22Rv1 (cell line): ENCODE measurements at regions not wholly inside any gene's neighbourhood (a gene's known extent, or its start where the extent isn't known, plus 50 kb on each side); places are given as distances from the start of the nearest gene placed in this dataset.
A peak's percentile ranks its signal among the peaks of the same experiment; 100 is the strongest.

Source experiments
- H3K27ac ChIP-seq: fragments of 450-650 bp; 2 replicates; pipeline ENCODE4 v1.5.1; 2017
- CTCF ChIP-seq: fragments of 450-650 bp; IDR thresholded peaks from 2 replicates; pipeline ENCODE4 v1.5.1; 2017; ENCODE audit warnings: mild to moderate bottlenecking
- ZFX ChIP-seq: fragments of 450-650 bp; IDR thresholded peaks from 2 replicates; pipeline ENCODE4 v1.6.1; 2017; ENCODE audit warnings: antibody characterized with exemption, borderline replicate concordance

- TF ChIP-seq ZFX (no peak), CTCF (no peak)
- H3K27ac ChIP-seq: no peak overlapping the region
These were observed 321.0 kb upstream of the SOX5 start for GRCh38 chr12:24270464-24270863.

DNA sequence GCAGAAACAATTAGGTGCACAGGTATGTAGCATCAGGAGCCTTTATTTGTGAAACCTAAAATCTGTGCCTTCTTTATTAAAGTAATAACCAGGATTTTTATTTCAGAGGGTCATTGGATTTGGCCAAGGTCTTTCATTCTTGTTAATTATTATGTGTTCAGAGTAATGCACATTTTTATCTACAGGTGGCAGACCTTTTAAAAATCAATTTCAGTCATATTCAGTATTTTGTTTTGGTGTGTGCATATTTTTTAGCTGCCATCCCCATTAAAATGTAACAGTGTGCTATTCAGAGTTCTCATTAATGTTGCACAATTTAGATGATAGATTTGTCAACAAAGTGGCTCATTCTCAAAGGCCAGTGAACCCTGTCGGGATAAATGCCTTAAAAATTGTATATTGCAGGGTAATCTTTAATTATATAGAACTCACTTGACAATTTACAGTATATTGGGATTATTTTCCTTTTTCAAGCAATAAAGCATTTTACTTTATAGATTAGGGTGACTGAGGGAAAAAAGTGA lies 319.3 kb upstream of the SOX5 start:
- TF ChIP-seq CTCF (peak; percentile 52), ZFX (no peak)
- H3K27ac ChIP-seq: no peak overlapping the region

DNA sequence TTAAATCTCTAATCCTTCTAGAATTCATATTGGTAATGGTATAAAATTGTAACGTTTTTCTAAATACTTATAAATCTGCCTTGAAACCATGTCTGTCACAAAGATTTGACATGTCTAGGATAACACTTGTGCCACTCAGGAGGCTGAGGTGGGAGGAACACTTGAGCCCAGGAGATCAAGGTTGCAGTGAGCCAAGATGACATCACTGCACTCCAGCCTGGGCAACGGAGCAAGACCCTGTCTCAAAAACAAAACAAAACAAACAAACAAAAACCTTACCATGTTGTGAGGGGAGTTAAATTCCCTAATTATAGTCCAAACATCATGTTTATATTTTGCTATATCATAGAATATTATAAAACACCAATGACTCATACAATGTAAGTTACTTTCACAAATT lies 317.5 kb upstream of the SOX5 start:
- no peak overlapping the region for H3K27ac ChIP-seq
- TF ChIP-seq CTCF (no peak), ZFX (no peak)

GRCh38 chr12:24256684-24257083 lies 307.2 kb upstream of the SOX5 start:
- TF ChIP-seq ZFX: no peak
- no peak overlapping the region for H3K27ac ChIP-seq

GRCh38 chr12:24255920-24256665 lies 306.6 kb upstream of the SOX5 start:
- TF ChIP-seq CTCF: no peak
- TF ChIP-seq ZFX: no peak
- H3K27ac ChIP-seq: no peak overlapping the region

- TF ChIP-seq ZFX: no peak
- TF ChIP-seq CTCF: no peak
- no peak overlapping the region for H3K27ac ChIP-seq
These were observed 303.1 kb upstream of the SOX5 start for GRCh38 chr12:24252602-24253001.

GRCh38 chr12:24246934-24247333 lies 297.5 kb upstream of the SOX5 start:
- no peak overlapping the region for H3K27ac ChIP-seq
- TF ChIP-seq ZFX (no peak), CTCF (no peak)
